BLaER1 treated with 17β-estradiol and CSF1 and Interleukin-3, amounts not matched to agents 10 nM and 100 nM (cell line): ENCODE measurements at regions not wholly inside any gene's neighbourhood (a gene's known extent, or its start where the extent isn't known, plus 50 kb on each side); places are given as distances from the start of the nearest gene placed in this dataset.

Experiments
- H3K27ac ChIP-seq, 11 experiments: shearing (Covaris generic); formaldehyde crosslinking; 2 replicates each; pipeline ENCODE4 v1.8.1; 2022
- H3K27me3 ChIP-seq, 11 experiments: shearing (Covaris generic); formaldehyde crosslinking; 2 replicates each; pipeline ENCODE4 v1.8.1; 2022
- H3K36me3 ChIP-seq, 11 experiments: shearing (Covaris generic); formaldehyde crosslinking; 2 replicates each; pipeline ENCODE4 v1.8.1; 2022
- H3K4me1 ChIP-seq, 10 experiments: shearing (Covaris generic); formaldehyde crosslinking; 2 replicates each; pipeline ENCODE4 v1.8.1; 2022
- H3K4me2 ChIP-seq, 11 experiments: shearing (Covaris generic); formaldehyde crosslinking; 2 replicates each; pipeline ENCODE4 v1.8.1; 2022
- H3K4me3 ChIP-seq, 10 experiments: shearing (Covaris generic); formaldehyde crosslinking; 2 replicates each; pipeline ENCODE4 v1.8.1; 2022
- H3K9ac ChIP-seq, 11 experiments: shearing (Covaris generic); formaldehyde crosslinking; 2 replicates each; pipeline ENCODE4 v1.8.1; 2022
- H3K9me3 ChIP-seq, 11 experiments: shearing (Covaris generic); formaldehyde crosslinking; replicated peaks in 1 of 11; 2 replicates each; pipeline ENCODE4 v1.8.1; 2022
- H4K20me1 ChIP-seq, 11 experiments: shearing (Covaris generic); formaldehyde crosslinking; 2 replicates each; pipeline ENCODE4 v1.8.1; 2022
- Cebpa-rat ChIP-seq, 11 experiments: shearing (Covaris generic); IDR thresholded peaks; 2 replicates each; pipeline ENCODE4 v1.8.1; 2022

DNA sequence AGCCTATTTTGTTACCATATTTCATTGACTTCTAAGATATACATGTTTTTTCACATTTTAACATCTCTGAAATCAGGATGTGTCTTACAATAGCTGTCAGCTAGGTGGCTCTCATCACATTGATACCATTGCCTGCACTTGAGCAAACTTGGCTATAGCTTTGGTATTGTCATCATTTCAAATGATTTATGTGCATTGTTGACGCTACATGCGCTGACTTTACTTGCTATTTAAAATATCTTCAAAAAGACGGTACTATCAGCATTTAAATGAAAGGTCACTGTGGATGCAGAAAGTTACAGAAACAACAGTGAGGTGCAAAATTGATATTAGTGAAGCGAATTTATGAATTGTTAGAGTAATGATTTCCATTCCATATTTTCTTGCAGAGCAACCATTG is 54.0 kb upstream of the ABHD2 start:
- peaks cover 10 to 22% (median 17%) of the 10 kb centered on the region in 11 experiments; a peak in 21 of 22 replicates for H3K9me3 ChIP-seq
- no peaks in the 10 kb centered on the region for H4K20me1 ChIP-seq
- H3K27me3 ChIP-seq = no peaks in the 10 kb centered on the region
- H3K9ac ChIP-seq = no peak overlapping the region
- H3K4me1 ChIP-seq = no peaks in the 10 kb centered on the region
- no peak overlapping the region for H3K4me3 ChIP-seq
- no peaks in the 10 kb centered on the region for H3K36me3 ChIP-seq
- H3K4me2 ChIP-seq = no peak overlapping the region
- TF ChIP-seq Cebpa-rat (IDR thresholded peaks at IDR 0.05) = no peak
- no peak overlapping the region for H3K27ac ChIP-seq

DNA sequence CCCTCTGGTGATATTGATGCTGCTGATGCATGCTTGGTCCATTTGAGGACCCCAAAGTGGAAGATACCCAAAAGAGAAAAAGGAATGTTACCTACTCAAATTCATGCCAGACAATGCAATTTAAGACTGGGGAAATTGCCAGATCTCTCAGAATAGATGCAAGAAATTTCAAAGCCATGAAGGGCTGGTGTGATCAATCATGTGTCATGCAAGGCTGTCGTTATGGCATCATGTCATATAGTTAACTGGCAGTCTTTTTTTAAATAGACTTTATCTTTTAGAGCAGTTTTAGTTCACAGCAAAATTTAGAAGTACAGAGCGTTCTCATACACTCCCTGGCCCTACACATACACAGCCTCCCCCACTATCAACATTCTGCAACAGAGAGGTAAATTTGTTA is 53.1 kb upstream of the ABHD2 start:
- no peak overlapping the region for H3K9ac ChIP-seq
- no peaks in the 10 kb centered on the region for H3K27me3 ChIP-seq
- peaks cover 10 to 22% (median 17%) of the 10 kb centered on the region in 11 experiments; a peak in 21 of 22 replicates for H3K9me3 ChIP-seq
- no peaks in the 10 kb centered on the region for H3K4me1 ChIP-seq
- H4K20me1 ChIP-seq = no peaks in the 10 kb centered on the region
- H3K36me3 ChIP-seq = no peaks in the 10 kb centered on the region
- no peak for TF ChIP-seq Cebpa-rat (IDR thresholded peaks at IDR 0.05)
- H3K4me2 ChIP-seq = no peak overlapping the region
- no peak overlapping the region for H3K27ac ChIP-seq
- H3K4me3 ChIP-seq = no peak overlapping the region

DNA sequence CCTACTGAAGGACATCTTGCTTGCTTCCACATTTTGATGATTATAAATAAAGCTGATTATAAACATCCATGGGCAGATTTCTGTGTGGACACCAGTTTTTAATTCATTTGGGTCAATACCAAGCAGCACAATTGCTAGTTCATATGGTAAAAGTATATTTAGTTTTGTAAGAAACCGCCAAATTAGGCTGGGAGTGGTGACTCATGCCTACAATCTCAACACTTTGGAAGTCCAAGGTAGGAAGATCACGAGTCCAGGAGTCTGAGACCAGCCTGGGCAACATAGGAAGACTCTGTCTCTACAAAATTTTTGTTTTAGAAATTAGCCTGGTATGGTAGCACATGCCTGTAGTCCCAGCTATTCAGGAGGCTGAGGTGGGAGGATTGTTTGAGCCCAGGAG is 52.6 kb upstream of the ABHD2 start:
- no peak for TF ChIP-seq Cebpa-rat (IDR thresholded peaks at IDR 0.05)
- no peaks in the 10 kb centered on the region for H3K4me1 ChIP-seq
- H3K4me3 ChIP-seq = no peak overlapping the region
- no peaks in the 10 kb centered on the region for H3K36me3 ChIP-seq
- H4K20me1 ChIP-seq = no peaks in the 10 kb centered on the region
- H3K9me3 ChIP-seq = peaks cover 10 to 19% (median 15%) of the 10 kb centered on the region in 11 experiments; a peak in 21 of 22 replicates
- H3K27me3 ChIP-seq = no peaks in the 10 kb centered on the region
- no peak overlapping the region for H3K27ac ChIP-seq
- H3K4me2 ChIP-seq = no peak overlapping the region
- H3K9ac ChIP-seq = no peak overlapping the region

DNA sequence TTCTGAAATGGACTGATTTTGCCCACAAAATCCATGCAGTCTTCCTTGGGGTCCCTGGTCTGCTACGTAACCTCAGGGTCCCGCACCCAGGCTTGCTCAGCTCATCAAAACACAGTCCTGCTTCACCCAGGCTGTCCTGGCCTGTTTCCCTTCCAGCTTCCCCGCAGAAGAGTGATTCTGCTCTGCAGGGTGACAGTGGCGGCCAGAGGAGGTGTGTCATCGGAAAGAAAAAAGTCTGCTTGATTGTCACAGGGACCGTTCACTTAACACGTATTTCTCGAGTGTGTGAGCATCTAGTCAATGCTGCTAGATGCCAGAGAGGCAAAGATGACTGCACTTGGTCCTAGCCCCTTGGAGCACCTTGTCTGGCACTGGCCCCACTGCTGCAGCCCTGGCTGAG is 50.1 kb upstream of the ABHD2 start:
- no peak overlapping the region for H3K9ac ChIP-seq
- H3K4me2 ChIP-seq = no peak overlapping the region
- H3K27me3 ChIP-seq = no peaks in the 10 kb centered on the region
- H3K27ac ChIP-seq = no peak overlapping the region
- H4K20me1 ChIP-seq = no peaks in the 10 kb centered on the region
- no peaks in the 10 kb centered on the region for H3K4me1 ChIP-seq
- H3K9me3 ChIP-seq = no peaks in the 10 kb centered on the region
- no peak overlapping the region for H3K4me3 ChIP-seq
- H3K36me3 ChIP-seq = no peaks in the 10 kb centered on the region
- no peak for TF ChIP-seq Cebpa-rat (IDR thresholded peaks at IDR 0.05)
